T-helper 2 cell treated with Interferon-gamma antibody and Interleukin-4, amounts not matched to agents 5 μg/mL and 100 μg/mL, for 36 hours (primary cell): ENCODE measurements at regions not wholly inside any gene's neighbourhood (a gene's known extent, or its start where the extent isn't known, plus 50 kb on each side); places are given as distances from the start of the nearest gene placed in this dataset.

Source experiments
- DNase-seq: peaks from one replicate; pipeline ENCODE4 v3.0.0; 2021; ENCODE audit warnings: low spot score
- H3K27ac Mint-ChIP-seq: one replicate; pipeline ENCODE4 v1.8.0; 2021; ENCODE audit warnings: mild to moderate bottlenecking, mixed read lengths
- H3K27me3 Mint-ChIP-seq: one replicate; pipeline ENCODE4 v1.8.0; 2021; ENCODE audit warnings: low read depth, mixed read lengths
- H3K36me3 Mint-ChIP-seq: one replicate; pipeline ENCODE4 v1.8.0; 2021; ENCODE audit warnings: low read depth, mixed read lengths
- H3K4me1 Mint-ChIP-seq: one replicate; pipeline ENCODE4 v1.8.0; 2021; ENCODE audit warnings: low read depth, mixed read lengths
- H3K4me3 Mint-ChIP-seq: one replicate; pipeline ENCODE4 v1.8.0; 2022; ENCODE audit warnings: mild to moderate bottlenecking, moderate library complexity, mixed read lengths
- H3K9me3 Mint-ChIP-seq: one replicate; pipeline ENCODE4 v1.8.0; 2021; ENCODE audit warnings: mixed read lengths

- peaks cover 28% of the 10 kb centered on the region for H3K9me3 Mint-ChIP-seq
- H3K4me3 Mint-ChIP-seq = no peak overlapping the region
- H3K4me1 Mint-ChIP-seq = no peaks in the 10 kb centered on the region
- H3K27me3 Mint-ChIP-seq = no peaks in the 10 kb centered on the region
- DNase-seq = no peak
- no peak overlapping the region for H3K27ac Mint-ChIP-seq
- H3K36me3 Mint-ChIP-seq = no peaks in the 10 kb centered on the region
Measured at GRCh38 chr4:32216502-32216901, 1496.3 kb downstream of the PCDH7 start.

GRCh38 chr4:32219306-32220075 is 1499.3 kb downstream of the PCDH7 start:
- no peaks in the 10 kb centered on the region for H3K27me3 Mint-ChIP-seq
- H3K4me3 Mint-ChIP-seq = no peak overlapping the region
- H3K9me3 Mint-ChIP-seq = peaks cover 42% of the 10 kb centered on the region
- no peak overlapping the region for H3K27ac Mint-ChIP-seq
- no peaks in the 10 kb centered on the region for H3K36me3 Mint-ChIP-seq
- no peaks in the 10 kb centered on the region for H3K4me1 Mint-ChIP-seq
- DNase-seq = no peak

- no peaks in the 10 kb centered on the region for H3K36me3 Mint-ChIP-seq
- no peaks in the 10 kb centered on the region for H3K27me3 Mint-ChIP-seq
- H3K4me3 Mint-ChIP-seq = no peak overlapping the region
- H3K9me3 Mint-ChIP-seq = peaks cover 41% of the 10 kb centered on the region
- DNase-seq = no peak
- no peaks in the 10 kb centered on the region for H3K4me1 Mint-ChIP-seq
- no peak overlapping the region for H3K27ac Mint-ChIP-seq
Measured at GRCh38 chr4:32226204-32226603, 1506.0 kb downstream of the PCDH7 start.

GRCh38 chr4:32226733-32227132 is 1506.6 kb downstream of the PCDH7 start:
- Mint-ChIP-seq H3K4me3 (no peak overlapping the region), H3K4me1 (no peaks in the 10 kb centered on the region), H3K27ac (no peak overlapping the region), H3K36me3 (no peaks in the 10 kb centered on the region), H3K9me3 (peaks cover 38% of the 10 kb centered on the region), H3K27me3 (no peaks in the 10 kb centered on the region)
- no peak for DNase-seq

GRCh38 chr4:32243926-32244325 is 1523.8 kb downstream of the PCDH7 start:
- Mint-ChIP-seq H3K4me1 (no peaks in the 10 kb centered on the region), H3K27ac (no peak overlapping the region), H3K36me3 (no peaks in the 10 kb centered on the region), H3K4me3 (no peak overlapping the region), H3K27me3 (no peaks in the 10 kb centered on the region), H3K9me3 (peaks cover 31% of the 10 kb centered on the region)
- DNase-seq = no peak

GRCh38 chr4:32249040-32249439 is 1528.9 kb downstream of the PCDH7 start:
- no peaks in the 10 kb centered on the region for H3K4me1 Mint-ChIP-seq
- H3K4me3 Mint-ChIP-seq = no peak overlapping the region
- H3K27ac Mint-ChIP-seq = no peak overlapping the region
- DNase-seq = no peak
- no peaks in the 10 kb centered on the region for H3K36me3 Mint-ChIP-seq
- peaks cover 30% of the 10 kb centered on the region for H3K9me3 Mint-ChIP-seq
- no peaks in the 10 kb centered on the region for H3K27me3 Mint-ChIP-seq

- no peaks in the 10 kb centered on the region for H3K4me1 Mint-ChIP-seq
- no peak for DNase-seq
Measured at GRCh38 chr4:32251126-32251525, 1531.0 kb downstream of the PCDH7 start.

GRCh38 chr4:32251926-32252325 is 1531.8 kb downstream of the PCDH7 start:
- H3K4me3 Mint-ChIP-seq = no peak overlapping the region
- H3K9me3 Mint-ChIP-seq = peaks cover 20% of the 10 kb centered on the region
- H3K4me1 Mint-ChIP-seq = no peaks in the 10 kb centered on the region
- no peaks in the 10 kb centered on the region for H3K36me3 Mint-ChIP-seq
- DNase-seq = no peak
- H3K27ac Mint-ChIP-seq = no peak overlapping the region
- H3K27me3 Mint-ChIP-seq = no peaks in the 10 kb centered on the region

More at GRCh38 chr4:32251126-32251525, 1531.0 kb downstream of the PCDH7 start:
- Mint-ChIP-seq H3K27ac (no peak overlapping the region), H3K27me3 (no peaks in the 10 kb centered on the region), H3K9me3 (peaks cover 21% of the 10 kb centered on the region), H3K36me3 (no peaks in the 10 kb centered on the region), H3K4me3 (no peak overlapping the region)

GRCh38 chr4:32254216-32254615 is 1534.0 kb downstream of the PCDH7 start:
- no peak for DNase-seq
- Mint-ChIP-seq H3K4me3 (no peak overlapping the region), H3K9me3 (peaks cover 22% of the 10 kb centered on the region), H3K27ac (no peak overlapping the region), H3K4me1 (no peaks in the 10 kb centered on the region), H3K27me3 (no peaks in the 10 kb centered on the region), H3K36me3 (no peaks in the 10 kb centered on the region)

GRCh38 chr4:32258986-32259385 is 1538.8 kb downstream of the PCDH7 start:
- Mint-ChIP-seq H3K4me1 (no peaks in the 10 kb centered on the region), H3K9me3 (peaks cover 14% of the 10 kb centered on the region), H3K27me3 (no peaks in the 10 kb centered on the region), H3K36me3 (no peaks in the 10 kb centered on the region), H3K4me3 (no peak overlapping the region), H3K27ac (no peak overlapping the region)
- no peak for DNase-seq

GRCh38 chr4:32261196-32261595 is 1541.0 kb downstream of the PCDH7 start:
- Mint-ChIP-seq H3K27ac (no peak overlapping the region), H3K27me3 (no peaks in the 10 kb centered on the region)

GRCh38 chr4:32268863-32269262 is 1548.7 kb downstream of the PCDH7 start:
- Mint-ChIP-seq H3K9me3 (peaks cover 48% of the 10 kb centered on the region), H3K4me1 (no peaks in the 10 kb centered on the region), H3K4me3 (no peak overlapping the region), H3K27ac (no peak overlapping the region), H3K36me3 (no peaks in the 10 kb centered on the region), H3K27me3 (no peaks in the 10 kb centered on the region)
- DNase-seq = no peak

More at GRCh38 chr4:32261196-32261595, 1541.0 kb downstream of the PCDH7 start:
- DNase-seq = no peak
- Mint-ChIP-seq H3K36me3 (no peaks in the 10 kb centered on the region), H3K4me1 (no peaks in the 10 kb centered on the region), H3K9me3 (peaks cover 21% of the 10 kb centered on the region), H3K4me3 (no peak overlapping the region)

- H3K27me3 Mint-ChIP-seq = no peaks in the 10 kb centered on the region
- no peak overlapping the region for H3K27ac Mint-ChIP-seq
- H3K9me3 Mint-ChIP-seq = peaks cover 20% of the 10 kb centered on the region
- no peaks in the 10 kb centered on the region for H3K36me3 Mint-ChIP-seq
- H3K4me3 Mint-ChIP-seq = no peak overlapping the region
- H3K4me1 Mint-ChIP-seq = no peaks in the 10 kb centered on the region
- DNase-seq = no peak
Measured at GRCh38 chr4:32290102-32290501, 1569.9 kb downstream of the PCDH7 start.

- H3K4me3 Mint-ChIP-seq = no peak overlapping the region
- no peaks in the 10 kb centered on the region for H3K27me3 Mint-ChIP-seq
- no peak for DNase-seq
- no peak overlapping the region for H3K27ac Mint-ChIP-seq
- peaks cover 61% of the 10 kb centered on the region for H3K9me3 Mint-ChIP-seq
- H3K36me3 Mint-ChIP-seq = no peaks in the 10 kb centered on the region
- no peaks in the 10 kb centered on the region for H3K4me1 Mint-ChIP-seq
Measured at GRCh38 chr4:32318926-32319325, 1598.8 kb downstream of the PCDH7 start.

GRCh38 chr4:32321421-32321820 is 1601.3 kb downstream of the PCDH7 start:
- Mint-ChIP-seq H3K27me3 (no peaks in the 10 kb centered on the region), H3K27ac (no peak overlapping the region), H3K9me3 (peaks cover 71% of the 10 kb centered on the region), H3K4me3 (no peak overlapping the region), H3K4me1 (no peaks in the 10 kb centered on the region), H3K36me3 (no peaks in the 10 kb centered on the region)
- DNase-seq = no peak
